ENCODE measurements at regions not wholly inside any gene's neighbourhood (a gene's known extent, or its start where the extent isn't known, plus 50 kb on each side); places are given as distances from the start of the nearest gene placed in this dataset.
"Not testable (repeated sequence)": the region's sequence is repeated elsewhere in the genome, so short reads cannot be mapped to it uniquely, and the experiment has no call there.

- H3K27me3 ChIP-seq (ENCODE audit: insufficient read depth, low read length): peaks cover 13% of the 10 kb centered on the region
- no peaks in the 10 kb centered on the region for H3K4me1 ChIP-seq (ENCODE audit: control insufficient read depth, insufficient read depth, low read length, unreplicated experiment)
Observed at GRCh38 chr13:47718556-47718955, 282.5 kb downstream of the SUCLA2 start.

GRCh38 chr13:47708386-47708785 lies 292.7 kb downstream of the SUCLA2 start:
- H3K36me3 ChIP-seq (ENCODE audit: insufficient read depth, low read length): no peaks in the 10 kb centered on the region
- peaks cover 14% of the 10 kb centered on the region for H3K4me1 ChIP-seq (ENCODE audit: control insufficient read depth, insufficient read depth, low read length, unreplicated experiment)
- peaks cover 20% of the 10 kb centered on the region; the same call in 1 of the 2 replicates for H3K27me3 ChIP-seq (ENCODE audit: insufficient read depth, low read length)
- H3K27ac ChIP-seq (ENCODE audit: low read depth, low read length): peak overlapping the region; percentile 35; the same call in 1 of the 2 replicates
- H3K79me2 ChIP-seq (ENCODE audit: control insufficient read depth, insufficient read depth, low read length, unreplicated experiment): no peaks in the 10 kb centered on the region
- no peak overlapping the region; the same call in 1 of the 2 replicates for H3K4me3 ChIP-seq (ENCODE audit: low read depth, low read length)
- no peak overlapping the region for H2AFZ ChIP-seq (ENCODE audit: low read length, unreplicated experiment)

More at GRCh38 chr13:47718556-47718955, 282.5 kb downstream of the SUCLA2 start:
- H3K27ac ChIP-seq (ENCODE audit: low read depth, low read length): no peak overlapping the region
- H2AFZ ChIP-seq (ENCODE audit: low read length, unreplicated experiment): no peak overlapping the region
- no peak overlapping the region for H3K4me3 ChIP-seq (ENCODE audit: low read depth, low read length)
- no peaks in the 10 kb centered on the region for H3K36me3 ChIP-seq (ENCODE audit: insufficient read depth, low read length)
- no peaks in the 10 kb centered on the region for H3K79me2 ChIP-seq (ENCODE audit: control insufficient read depth, insufficient read depth, low read length, unreplicated experiment)

- Histone ChIP-seq H3K27ac (ENCODE audit: low read depth, low read length) (no peak overlapping the region), H3K4me1 (ENCODE audit: control insufficient read depth, insufficient read depth, low read length, unreplicated experiment) (peaks cover 14% of the 10 kb centered on the region), H3K79me2 (ENCODE audit: control insufficient read depth, insufficient read depth, low read length, unreplicated experiment) (no peaks in the 10 kb centered on the region)
Observed at GRCh38 chr13:47707414-47707813, 293.7 kb downstream of the SUCLA2 start.

GRCh38 chr13:47705185-47705584 lies 295.9 kb downstream of the SUCLA2 start:
- peaks cover 14% of the 10 kb centered on the region for H3K4me1 ChIP-seq (ENCODE audit: control insufficient read depth, insufficient read depth, low read length, unreplicated experiment)
- no peaks in the 10 kb centered on the region for H3K36me3 ChIP-seq (ENCODE audit: insufficient read depth, low read length)
- H3K4me3 ChIP-seq (ENCODE audit: low read depth, low read length): no peak overlapping the region
- no peaks in the 10 kb centered on the region for H3K79me2 ChIP-seq (ENCODE audit: control insufficient read depth, insufficient read depth, low read length, unreplicated experiment)
- H3K27ac ChIP-seq (ENCODE audit: low read depth, low read length): no peak overlapping the region
- no peak overlapping the region for H2AFZ ChIP-seq (ENCODE audit: low read length, unreplicated experiment)
- H3K27me3 ChIP-seq (ENCODE audit: insufficient read depth, low read length): peaks cover 11% of the 10 kb centered on the region; the same call in 1 of the 2 replicates

More at GRCh38 chr13:47707414-47707813, 293.7 kb downstream of the SUCLA2 start:
- Histone ChIP-seq H3K36me3 (ENCODE audit: insufficient read depth, low read length) (no peaks in the 10 kb centered on the region), H3K4me3 (ENCODE audit: low read depth, low read length) (no peak overlapping the region), H2AFZ (ENCODE audit: low read length, unreplicated experiment) (no peak overlapping the region), H3K27me3 (ENCODE audit: insufficient read depth, low read length) (peaks cover 20% of the 10 kb centered on the region; the same call in 1 of the 2 replicates)

- H3K27me3 ChIP-seq (ENCODE audit: insufficient read depth, low read length): no peaks in the 10 kb centered on the region; the same call in 1 of the 2 replicates
- no peaks in the 10 kb centered on the region for H3K79me2 ChIP-seq (ENCODE audit: control insufficient read depth, insufficient read depth, low read length, unreplicated experiment)
- H3K4me3 ChIP-seq (ENCODE audit: low read depth, low read length): no peak overlapping the region
- H3K27ac ChIP-seq (ENCODE audit: low read depth, low read length): no peak overlapping the region
- H2AFZ ChIP-seq (ENCODE audit: low read length, unreplicated experiment): no peak overlapping the region
- no peaks in the 10 kb centered on the region for H3K36me3 ChIP-seq (ENCODE audit: insufficient read depth, low read length)
- H3K4me1 ChIP-seq (ENCODE audit: control insufficient read depth, insufficient read depth, low read length, unreplicated experiment): no peaks in the 10 kb centered on the region
Observed at GRCh38 chr13:47696674-47697073, 304.4 kb downstream of the SUCLA2 start.

GRCh38 chr13:47687577-47687976 lies 313.5 kb downstream of the SUCLA2 start:
- H3K4me3 ChIP-seq (ENCODE audit: low read depth, low read length): no peak overlapping the region
- no peaks in the 10 kb centered on the region for H3K4me1 ChIP-seq (ENCODE audit: control insufficient read depth, insufficient read depth, low read length, unreplicated experiment)
- H2AFZ ChIP-seq (ENCODE audit: low read length, unreplicated experiment): no peak overlapping the region
- no peak overlapping the region for H3K27ac ChIP-seq (ENCODE audit: low read depth, low read length)
- H3K27me3 ChIP-seq (ENCODE audit: insufficient read depth, low read length): peaks cover 22% of the 10 kb centered on the region
- no peaks in the 10 kb centered on the region for H3K79me2 ChIP-seq (ENCODE audit: control insufficient read depth, insufficient read depth, low read length, unreplicated experiment)
- no peaks in the 10 kb centered on the region for H3K36me3 ChIP-seq (ENCODE audit: insufficient read depth, low read length)

- Histone ChIP-seq H3K4me1 (ENCODE audit: control insufficient read depth, insufficient read depth, low read length, unreplicated experiment) (peaks cover 12% of the 10 kb centered on the region), H3K27me3 (ENCODE audit: insufficient read depth, low read length) (peaks cover 22% of the 10 kb centered on the region)
- not testable (repeated sequence) for H3K36me3 ChIP-seq (ENCODE audit: insufficient read depth, low read length); H3K27ac ChIP-seq (ENCODE audit: low read depth, low read length); H3K79me2 ChIP-seq (ENCODE audit: control insufficient read depth, insufficient read depth, low read length, unreplicated experiment); H2AFZ ChIP-seq (ENCODE audit: low read length, unreplicated experiment); H3K4me3 ChIP-seq (ENCODE audit: low read depth, low read length)
Observed at GRCh38 chr13:47685156-47685555, 315.9 kb downstream of the SUCLA2 start.

- H3K27me3 ChIP-seq (ENCODE audit: insufficient read depth, low read length): no peaks in the 10 kb centered on the region
- no peaks in the 10 kb centered on the region for H3K79me2 ChIP-seq (ENCODE audit: control insufficient read depth, insufficient read depth, low read length, unreplicated experiment)
- no peak overlapping the region for H3K4me3 ChIP-seq (ENCODE audit: low read depth, low read length)
- peaks cover 23% of the 10 kb centered on the region for H3K4me1 ChIP-seq (ENCODE audit: control insufficient read depth, insufficient read depth, low read length, unreplicated experiment)
- H3K36me3 ChIP-seq (ENCODE audit: insufficient read depth, low read length): no peaks in the 10 kb centered on the region
- H3K27ac ChIP-seq (ENCODE audit: low read depth, low read length): peak overlapping the region; percentile 5; the same call in 1 of the 2 replicates
- H2AFZ ChIP-seq (ENCODE audit: low read length, unreplicated experiment): no peak overlapping the region
Observed at GRCh38 chr13:47680748-47681147, 320.3 kb downstream of the SUCLA2 start.

GRCh38 chr13:47679401-47679800 lies 321.7 kb downstream of the SUCLA2 start:
- Histone ChIP-seq H3K27ac (ENCODE audit: low read depth, low read length) (peak overlapping the region; percentile 40; the same call in 1 of the 2 replicates), H3K27me3 (ENCODE audit: insufficient read depth, low read length) (no peaks in the 10 kb centered on the region), H3K4me3 (ENCODE audit: low read depth, low read length) (no peak overlapping the region), H2AFZ (ENCODE audit: low read length, unreplicated experiment) (no peak overlapping the region), H3K36me3 (ENCODE audit: insufficient read depth, low read length) (no peaks in the 10 kb centered on the region), H3K4me1 (ENCODE audit: control insufficient read depth, insufficient read depth, low read length, unreplicated experiment) (peaks cover 23% of the 10 kb centered on the region), H3K79me2 (ENCODE audit: control insufficient read depth, insufficient read depth, low read length, unreplicated experiment) (no peaks in the 10 kb centered on the region)

- no peak overlapping the region for H3K27ac ChIP-seq (ENCODE audit: low read depth, low read length)
- H2AFZ ChIP-seq (ENCODE audit: low read length, unreplicated experiment): no peak overlapping the region
- peaks cover 27% of the 10 kb centered on the region for H3K4me1 ChIP-seq (ENCODE audit: control insufficient read depth, insufficient read depth, low read length, unreplicated experiment)
- H3K36me3 ChIP-seq (ENCODE audit: insufficient read depth, low read length): no peaks in the 10 kb centered on the region
- no peaks in the 10 kb centered on the region for H3K27me3 ChIP-seq (ENCODE audit: insufficient read depth, low read length)
- no peaks in the 10 kb centered on the region for H3K79me2 ChIP-seq (ENCODE audit: control insufficient read depth, insufficient read depth, low read length, unreplicated experiment)
- no peak overlapping the region for H3K4me3 ChIP-seq (ENCODE audit: low read depth, low read length)
Observed at GRCh38 chr13:47678201-47678968, 322.7 kb downstream of the SUCLA2 start.

GRCh38 chr13:47675871-47676270 lies 325.2 kb downstream of the SUCLA2 start:
- H3K27ac ChIP-seq (ENCODE audit: low read depth, low read length): no peak overlapping the region
- H2AFZ ChIP-seq (ENCODE audit: low read length, unreplicated experiment): no peak overlapping the region
- no peaks in the 10 kb centered on the region for H3K36me3 ChIP-seq (ENCODE audit: insufficient read depth, low read length)
- H3K27me3 ChIP-seq (ENCODE audit: insufficient read depth, low read length): no peaks in the 10 kb centered on the region
- H3K4me1 ChIP-seq (ENCODE audit: control insufficient read depth, insufficient read depth, low read length, unreplicated experiment): peaks cover 35% of the 10 kb centered on the region
- no peaks in the 10 kb centered on the region for H3K79me2 ChIP-seq (ENCODE audit: control insufficient read depth, insufficient read depth, low read length, unreplicated experiment)
- no peak overlapping the region for H3K4me3 ChIP-seq (ENCODE audit: low read depth, low read length)

Measured in ACC112 (cell line).